Endothelial cell of umbilical vein (primary cell): ENCODE measurements at regions not wholly inside any gene's neighbourhood (a gene's known extent, or its start where the extent isn't known, plus 50 kb on each side); places are given as distances from the start of the nearest gene placed in this dataset.

Experiments
- CTCF ChIP-seq, 2 donors: IDR thresholded peaks; 1 replicate in 1 of 2; 2 replicates in 1 of 2; pipeline ENCODE4 v1.5.1; 2011; ENCODE audit warnings: low read length in 2 of 2, mild to moderate bottlenecking in 2 of 2, moderate library complexity in 2 of 2, control low read depth in 1 of 2, inconsistent platforms in 1 of 2, low read depth in 1 of 2; ENCODE audit not compliant: insufficient read depth in 1 of 2; ENCODE audit errors: extremely low read depth in 1 of 2
- EZH2 ChIP-seq: IDR thresholded peaks from 2 replicates; pipeline ENCODE4 v1.6.1; 2012; ENCODE audit warnings: borderline replicate concordance, low read depth, mild to moderate bottlenecking, moderate library complexity, low read length, inconsistent platforms; ENCODE audit not compliant: severe bottlenecking
- JUN ChIP-seq: IDR thresholded peaks from 2 replicates; pipeline ENCODE4 v1.6.1; 2011; ENCODE audit warnings: borderline replicate concordance, low read depth; ENCODE audit not compliant: insufficient read length, insufficient read depth
- MYC ChIP-seq: IDR thresholded peaks from one replicate; pipeline ENCODE4 v1.6.1; 2011; ENCODE audit warnings: mild to moderate bottlenecking, low read depth, low read length
- POLR2A ChIP-seq: IDR thresholded peaks from 2 replicates; pipeline ENCODE4 v1.6.1; 2012; ENCODE audit warnings: low read depth, mild to moderate bottlenecking, control low read depth, low read length
- POLR2AphosphoS5 ChIP-seq: IDR thresholded peaks from 2 replicates; pipeline ENCODE4 v1.6.1; 2012; ENCODE audit warnings: low read depth, mild to moderate bottlenecking, control low read depth, low read length, moderate library complexity; ENCODE audit not compliant: insufficient read depth
- TF ChIP-seq, protein P1 (sequence below): IDR thresholded peaks from 2 replicates; pipeline ENCODE4 v1.6.1; 2011; ENCODE audit not compliant: insufficient read depth, insufficient read length

GRCh38 chr21:7953058-7953457 is 2568.3 kb upstream of the TPTE start:
- TF ChIP-seq CTCF (IDR thresholded peaks at IDR 0.05; ENCODE audit: extremely low read depth in 1 of 2, insufficient read depth in 1 of 2, low read depth in 1 of 2, low read length in 2 of 2) (no peak), POLR2A (no peak), EZH2 (no peak), POLR2AphosphoS5 (no peak), MYC (no peak), JUN (no peak)
- TF ChIP-seq, protein P1, sequence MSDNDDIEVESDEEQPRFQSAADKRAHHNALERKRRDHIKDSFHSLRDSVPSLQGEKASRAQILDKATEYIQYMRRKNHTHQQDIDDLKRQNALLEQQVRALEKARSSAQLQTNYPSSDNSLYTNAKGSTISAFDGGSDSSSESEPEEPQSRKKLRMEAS = no peak
